ENCODE measurements at regions not wholly inside any gene's neighbourhood (a gene's known extent, or its start where the extent isn't known, plus 50 kb on each side); places are given as distances from the start of the nearest gene placed in this dataset.

GRCh38 chr3:88573472-88573871, 423.7 kb downstream of the C3orf38 start:
- TF ChIP-seq, protein P1, sequence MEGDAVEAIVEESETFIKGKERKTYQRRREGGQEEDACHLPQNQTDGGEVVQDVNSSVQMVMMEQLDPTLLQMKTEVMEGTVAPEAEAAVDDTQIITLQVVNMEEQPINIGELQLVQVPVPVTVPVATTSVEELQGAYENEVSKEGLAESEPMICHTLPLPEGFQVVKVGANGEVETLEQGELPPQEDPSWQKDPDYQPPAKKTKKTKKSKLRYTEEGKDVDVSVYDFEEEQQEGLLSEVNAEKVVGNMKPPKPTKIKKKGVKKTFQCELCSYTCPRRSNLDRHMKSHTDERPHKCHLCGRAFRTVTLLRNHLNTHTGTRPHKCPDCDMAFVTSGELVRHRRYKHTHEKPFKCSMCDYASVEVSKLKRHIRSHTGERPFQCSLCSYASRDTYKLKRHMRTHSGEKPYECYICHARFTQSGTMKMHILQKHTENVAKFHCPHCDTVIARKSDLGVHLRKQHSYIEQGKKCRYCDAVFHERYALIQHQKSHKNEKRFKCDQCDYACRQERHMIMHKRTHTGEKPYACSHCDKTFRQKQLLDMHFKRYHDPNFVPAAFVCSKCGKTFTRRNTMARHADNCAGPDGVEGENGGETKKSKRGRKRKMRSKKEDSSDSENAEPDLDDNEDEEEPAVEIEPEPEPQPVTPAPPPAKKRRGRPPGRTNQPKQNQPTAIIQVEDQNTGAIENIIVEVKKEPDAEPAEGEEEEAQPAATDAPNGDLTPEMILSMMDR (conservative IDR thresholded peaks at IDR 0.05) = no peak

DNA sequence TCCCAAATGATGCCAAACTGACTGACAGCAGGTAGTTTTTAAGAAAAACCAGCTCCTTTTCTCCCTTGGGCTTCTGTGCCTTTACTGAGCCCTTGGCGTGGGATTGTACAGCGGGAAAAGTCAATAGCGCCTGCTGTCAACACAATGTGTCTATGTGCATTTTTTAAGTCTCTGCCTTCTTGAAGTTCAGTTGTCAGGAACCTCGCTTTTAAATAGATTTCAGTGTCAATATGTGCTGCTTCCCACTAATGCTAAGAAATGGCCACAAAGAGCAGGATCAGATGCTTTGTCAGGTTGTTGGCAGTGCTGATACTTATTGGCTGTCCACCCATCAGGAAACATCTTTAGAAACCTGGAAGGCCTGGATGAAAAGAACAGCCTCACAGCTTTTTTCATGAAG, 424.4 kb downstream of the C3orf38 start:
- peaks cover 13% of the 10 kb centered on the region for H3K9me3 Mint-ChIP-seq
- H3K27me3 Mint-ChIP-seq (ENCODE audit: insufficient read depth) = no peaks in the 10 kb centered on the region
- DNase-seq = no peak
- H3K9ac ChIP-seq (ENCODE audit: extremely low read depth, low read length, poor library complexity, severe bottlenecking) = no peak overlapping the region
- TF ChIP-seq, protein P1 (conservative IDR thresholded peaks at IDR 0.05) = no peak
- H3K36me3 ChIP-seq (ENCODE audit: control insufficient read depth, insufficient read depth, low read length) = no peaks in the 10 kb centered on the region
- no peak overlapping the region for H3K27ac ChIP-seq (ENCODE audit: low read depth, low read length)
- peaks cover 3% of the 10 kb centered on the region for H3K36me3 Mint-ChIP-seq (ENCODE audit: low read depth)
- H3K27me3 ChIP-seq (ENCODE audit: control insufficient read depth, insufficient read depth, low read length, poor library complexity, severe bottlenecking) = no peaks in the 10 kb centered on the region
- H3K4me1 ChIP-seq (ENCODE audit: control insufficient read depth, insufficient read depth, low read length) = no peaks in the 10 kb centered on the region
- no peak overlapping the region for H3K27ac Mint-ChIP-seq
- no peak overlapping the region for H3K4me3 ChIP-seq (ENCODE audit: low read length)
- H3K4me1 Mint-ChIP-seq = peaks cover 7% of the 10 kb centered on the region
- no peak overlapping the region for H3K4me3 Mint-ChIP-seq
- H3K9me3 ChIP-seq (ENCODE audit: control insufficient read depth, low read length) = peaks cover 10% of the 10 kb centered on the region
- 94 to 95% methylated on average over 2 to 4 of the region's 4 CpGs for WGBS, 2 experiments (ENCODE audit: insufficient coverage in 1 of 2, insufficient read length in 1 of 2)

More at GRCh38 chr3:88573472-88573871, 423.7 kb downstream of the C3orf38 start:
- H3K9ac ChIP-seq (ENCODE audit: extremely low read depth, low read length, poor library complexity, severe bottlenecking) = no peak overlapping the region
- Mint-ChIP-seq H3K27me3 (ENCODE audit: insufficient read depth) (no peaks in the 10 kb centered on the region), H3K9me3 (peaks cover 14% of the 10 kb centered on the region), H3K27ac (no peak overlapping the region), H3K4me1 (peaks cover 7% of the 10 kb centered on the region), H3K4me3 (no peak overlapping the region), H3K36me3 (ENCODE audit: low read depth) (peaks cover 3% of the 10 kb centered on the region)
- no peak for DNase-seq
- H3K27ac ChIP-seq (ENCODE audit: low read depth, low read length) = no peak overlapping the region
- no peaks in the 10 kb centered on the region for H3K27me3 ChIP-seq (ENCODE audit: control insufficient read depth, insufficient read depth, low read length, poor library complexity, severe bottlenecking)
- 94 to 100% methylated on average over 1 to 3 of the region's 4 CpGs for WGBS, 2 experiments (ENCODE audit: insufficient coverage in 1 of 2, insufficient read length in 1 of 2)
- H3K4me1 ChIP-seq (ENCODE audit: control insufficient read depth, insufficient read depth, low read length) = no peaks in the 10 kb centered on the region
- H3K36me3 ChIP-seq (ENCODE audit: control insufficient read depth, insufficient read depth, low read length) = no peaks in the 10 kb centered on the region
- peaks cover 10% of the 10 kb centered on the region for H3K9me3 ChIP-seq (ENCODE audit: control insufficient read depth, low read length)
- no peak overlapping the region for H3K4me3 ChIP-seq (ENCODE audit: low read length)

DNA sequence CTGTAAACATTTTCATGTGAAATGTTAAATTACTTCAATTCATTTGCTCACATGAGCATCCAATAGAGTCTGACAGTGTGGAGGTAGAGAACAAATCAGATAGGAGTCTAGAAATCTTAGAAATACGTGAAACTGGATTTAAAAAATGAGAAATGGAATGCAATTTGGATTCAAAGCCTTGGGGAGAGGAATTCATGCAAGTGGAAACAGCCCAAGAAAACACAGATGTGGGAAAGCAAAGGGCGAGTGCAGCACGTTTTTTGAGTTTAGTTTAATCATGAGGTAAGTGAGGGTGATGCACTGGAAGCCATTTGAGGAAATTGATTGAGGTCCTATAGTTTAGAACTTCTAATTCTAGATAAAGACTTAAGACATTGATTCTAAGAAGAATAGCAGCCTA, 434.7 kb downstream of the C3orf38 start:
- TF ChIP-seq, protein P1 (conservative IDR thresholded peaks at IDR 0.05) = no peak
- H3K4me1 Mint-ChIP-seq = peaks cover 1% of the 10 kb centered on the region
- Histone ChIP-seq H3K4me1 (ENCODE audit: control insufficient read depth, insufficient read depth, low read length) (no peaks in the 10 kb centered on the region), H3K9ac (ENCODE audit: extremely low read depth, low read length, poor library complexity, severe bottlenecking) (no peak overlapping the region), H3K9me3 (ENCODE audit: control insufficient read depth, low read length) (no peaks in the 10 kb centered on the region), H3K27ac (ENCODE audit: low read depth, low read length) (no peak overlapping the region), H3K4me3 (ENCODE audit: low read length) (no peak overlapping the region), H3K27me3 (ENCODE audit: control insufficient read depth, insufficient read depth, low read length, poor library complexity, severe bottlenecking) (no peaks in the 10 kb centered on the region), H3K36me3 (ENCODE audit: control insufficient read depth, insufficient read depth, low read length) (no peaks in the 10 kb centered on the region)
- H3K4me3 Mint-ChIP-seq = no peak overlapping the region
- WGBS, 2 experiments (ENCODE audit: insufficient coverage in 1 of 2, insufficient read length in 1 of 2) = 82 to 100% methylated on average over 1 to 3 of the region's 3 CpGs
- no peaks in the 10 kb centered on the region for H3K27me3 Mint-ChIP-seq (ENCODE audit: insufficient read depth)
- H3K36me3 Mint-ChIP-seq (ENCODE audit: low read depth) = no peaks in the 10 kb centered on the region
- no peak overlapping the region for H3K27ac Mint-ChIP-seq
- no peak for DNase-seq
- H3K9me3 Mint-ChIP-seq = no peaks in the 10 kb centered on the region

Data from endodermal cell (in vitro differentiated cells).